HG03097 (cell line): ENCODE measurements at regions not wholly inside any gene's neighbourhood (a gene's known extent, or its start where the extent isn't known, plus 50 kb on each side); places are given as distances from the start of the nearest gene placed in this dataset.

Source experiments
- ATAC-seq: cut with Tn5 transposase; IDR thresholded peaks from one replicate; pipeline ENCODE4 v1.9.1; 2021; ENCODE audit not compliant: unreplicated experiment, low FRiP score

DNA sequence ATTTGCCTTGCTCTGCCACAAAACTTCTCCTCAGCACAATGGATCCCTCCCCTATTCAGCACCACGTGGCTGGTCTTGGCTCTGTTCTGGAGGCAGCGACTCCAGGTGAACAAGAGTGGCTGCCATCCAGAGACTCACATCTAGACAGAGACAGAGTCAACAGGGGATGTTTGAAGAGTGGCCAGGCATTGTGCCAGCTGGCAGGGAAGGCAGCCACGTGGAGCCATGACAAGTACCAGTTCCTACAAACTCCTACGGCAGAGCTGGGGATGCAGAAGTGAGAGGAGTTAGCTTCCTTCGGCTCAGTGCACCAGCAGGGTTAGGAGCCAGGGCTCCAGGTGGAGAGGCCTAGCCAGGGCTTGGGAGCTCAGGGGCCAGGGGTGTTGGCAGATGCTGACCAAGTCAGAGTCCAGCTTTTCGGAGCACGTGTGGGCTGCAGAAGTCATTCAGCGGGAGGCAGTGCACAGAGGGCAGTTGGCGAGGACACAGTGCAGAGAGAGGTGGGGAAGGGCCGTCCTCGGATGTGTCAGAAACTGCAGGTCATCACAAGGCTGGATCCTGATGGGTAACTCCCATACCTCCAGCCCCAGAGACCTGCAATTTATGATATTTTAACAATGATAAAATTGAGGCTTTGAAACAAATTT is 171.7 kb upstream of the PDE10A start:
- ATAC-seq, result no peak

GRCh38 chr6:165833355-165833754 is 170.3 kb upstream of the PDE10A start:
- ATAC-seq, result no peak

DNA sequence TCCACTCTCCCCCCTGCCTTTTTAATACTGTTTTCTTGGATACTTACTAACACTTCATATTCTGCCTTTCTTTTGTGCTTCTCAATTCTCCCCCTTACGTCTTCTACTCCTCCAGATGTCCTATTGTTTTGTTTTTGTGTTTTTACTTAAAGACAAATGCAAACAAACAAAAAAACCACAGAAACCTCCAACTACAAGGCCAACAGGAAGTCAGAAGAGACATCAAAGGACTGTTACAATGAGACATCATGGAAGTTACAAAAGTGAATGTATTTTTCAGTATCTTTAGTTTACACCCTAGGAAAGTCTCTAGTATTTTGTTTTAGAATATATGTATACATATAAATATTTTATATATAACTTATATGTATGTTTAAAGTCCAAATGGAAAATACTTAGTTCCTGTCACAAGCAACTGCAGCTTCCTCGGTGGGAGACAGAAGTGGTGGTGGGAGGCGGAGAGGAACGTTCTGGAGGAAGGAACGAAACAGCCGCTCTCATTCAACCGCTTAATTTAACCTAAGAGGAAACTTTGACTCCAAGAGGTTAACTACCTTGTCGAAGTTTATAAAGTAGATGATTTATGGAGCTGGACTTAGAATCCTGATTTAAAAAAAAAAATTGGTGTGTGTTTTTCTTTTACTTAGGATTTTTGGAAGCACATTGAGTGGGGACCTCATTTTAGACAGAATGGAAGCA is 168.9 kb upstream of the PDE10A start:
- no peak for ATAC-seq

- no peak for ATAC-seq
Measured at GRCh38 chr6:165830761-165831160, 167.7 kb upstream of the PDE10A start.

DNA sequence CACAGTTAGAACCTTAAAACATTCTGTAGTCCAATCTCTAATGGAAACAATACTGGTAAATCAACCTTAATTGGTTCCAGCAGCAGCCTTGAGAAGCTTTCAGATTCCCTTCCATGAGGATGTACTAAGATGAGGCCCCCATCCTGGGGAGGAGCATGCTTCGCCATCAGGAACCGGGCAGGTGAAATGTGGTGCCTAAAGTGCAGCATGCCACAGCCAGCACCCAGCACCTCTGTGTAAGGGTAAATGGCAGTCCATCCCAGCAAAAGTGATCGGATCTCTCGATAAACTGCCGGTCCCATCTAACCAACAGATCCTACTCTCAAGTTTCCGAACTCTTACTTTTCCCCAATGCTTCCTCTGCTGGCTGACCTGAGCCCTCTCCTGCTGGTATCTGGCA is 166.3 kb upstream of the PDE10A start:
- ATAC-seq, result no peak

GRCh38 chr6:165827190-165827518 is 164.1 kb upstream of the PDE10A start:
- no peak for ATAC-seq

DNA sequence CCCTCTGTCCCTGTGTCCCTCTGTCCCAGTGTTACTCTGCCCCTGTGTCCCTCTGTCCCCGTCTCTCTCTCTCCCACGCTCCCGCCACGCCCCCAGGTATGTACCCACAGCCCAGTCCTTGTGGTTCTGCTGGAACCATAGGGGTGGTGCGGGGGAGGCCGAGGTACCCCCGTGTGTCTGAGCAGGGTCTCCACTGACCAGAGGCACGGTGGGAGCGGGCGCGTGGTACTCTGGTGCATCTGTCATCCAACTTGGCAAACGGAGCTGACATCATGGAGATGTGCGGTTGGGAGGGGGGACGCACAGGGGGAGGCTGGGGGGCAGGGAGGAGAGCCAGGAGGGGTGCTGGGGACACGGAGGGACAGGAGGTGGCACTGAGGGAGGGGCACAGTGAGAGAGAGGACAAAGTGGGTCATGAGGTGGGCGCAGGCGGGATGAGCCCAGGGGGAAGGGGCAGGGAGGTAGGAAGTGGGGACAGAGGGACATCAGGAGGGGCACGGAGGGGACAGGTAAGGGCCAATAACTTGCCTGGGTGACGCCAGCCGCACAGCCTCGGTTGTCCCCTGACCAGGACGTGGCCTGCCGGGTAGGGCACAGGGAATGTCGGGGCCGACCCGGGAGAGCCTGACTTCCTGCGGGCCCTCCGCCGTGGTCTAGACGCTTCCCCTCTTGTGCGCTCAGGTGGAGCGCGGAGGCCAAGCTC is 163.6 kb upstream of the PDE10A start:
- no peak for ATAC-seq

GRCh38 chr6:165825256-165825815 is 162.3 kb upstream of the PDE10A start:
- no peak for ATAC-seq

GRCh38 chr6:165823609-165824326 is 160.7 kb upstream of the PDE10A start:
- no peak for ATAC-seq

GRCh38 chr6:165822501-165822900 is 159.5 kb upstream of the PDE10A start:
- ATAC-seq, result no peak

DNA sequence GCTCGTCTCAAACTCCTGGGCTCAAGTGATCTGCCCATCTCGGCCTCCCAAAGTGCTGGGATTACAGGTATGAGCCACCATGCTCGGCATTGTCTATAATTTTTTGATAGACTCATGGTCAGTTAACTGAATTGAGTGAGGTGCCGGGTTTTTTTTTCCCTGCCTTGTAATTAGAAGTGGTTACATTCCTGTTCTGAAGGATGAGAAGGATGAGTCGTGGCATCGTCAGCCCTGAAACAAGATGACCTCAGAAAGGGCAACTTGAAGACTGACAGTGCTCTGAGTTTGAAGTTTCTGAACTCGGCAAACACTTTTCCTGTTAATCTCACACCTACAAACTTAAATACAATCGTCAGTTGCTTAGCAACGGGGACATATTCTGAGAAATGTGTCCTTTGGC is 158.7 kb upstream of the PDE10A start:
- ATAC-seq, result no peak

GRCh38 chr6:165820934-165821333 is 157.9 kb upstream of the PDE10A start:
- ATAC-seq, result no peak

- ATAC-seq, result no peak
Measured at GRCh38 chr6:165820407-165820806, 157.4 kb upstream of the PDE10A start.

GRCh38 chr6:165819394-165819793 is 156.4 kb upstream of the PDE10A start:
- no peak for ATAC-seq

- no peak for ATAC-seq
Measured at GRCh38 chr6:165818200-165818599, 155.2 kb upstream of the PDE10A start.

- ATAC-seq, result no peak
Measured at GRCh38 chr6:165817771-165818170, 154.7 kb upstream of the PDE10A start.

DNA sequence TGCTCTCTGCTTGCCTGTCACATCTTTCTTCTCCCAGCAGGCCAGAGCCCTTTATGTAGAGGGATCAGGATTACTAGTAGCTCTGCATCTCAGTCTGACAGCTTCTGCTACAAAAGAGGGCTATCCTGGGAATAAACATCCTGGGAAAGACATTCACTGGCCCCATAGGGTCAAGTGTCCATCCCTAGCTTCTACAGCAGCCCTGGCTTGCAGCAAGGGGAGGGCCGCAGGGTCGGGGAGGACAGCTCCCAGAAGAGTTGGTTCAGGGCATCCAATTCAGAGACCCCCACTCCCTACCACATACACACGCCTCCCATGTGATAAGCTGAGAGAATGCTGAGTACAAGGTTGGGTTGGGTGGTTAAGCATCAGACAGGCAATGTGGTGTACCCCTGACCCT is 154.1 kb upstream of the PDE10A start:
- ATAC-seq, result no peak

GRCh38 chr6:165814679-165815078 is 151.6 kb upstream of the PDE10A start:
- ATAC-seq, result no peak

DNA sequence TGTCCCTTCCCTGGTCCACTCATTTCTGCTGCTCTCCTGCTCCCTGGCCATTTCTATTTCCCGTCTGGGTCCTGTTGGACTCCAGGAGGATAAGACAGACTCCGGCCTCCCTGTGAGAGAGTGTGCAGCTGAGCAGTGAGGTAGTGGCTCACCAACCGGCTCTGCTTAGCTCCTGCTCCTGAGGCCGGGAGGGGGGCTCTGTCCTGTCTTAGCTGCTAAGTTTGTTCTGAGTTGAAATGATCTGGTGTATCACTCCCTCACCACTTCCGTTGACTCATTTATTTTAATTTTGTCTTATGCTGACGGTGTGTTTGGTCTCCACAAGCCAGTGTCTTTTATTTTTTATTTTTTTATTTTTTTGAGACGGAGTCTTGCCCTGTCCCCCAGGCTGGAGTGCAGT is 148.5 kb upstream of the PDE10A start:
- ATAC-seq, result no peak

DNA sequence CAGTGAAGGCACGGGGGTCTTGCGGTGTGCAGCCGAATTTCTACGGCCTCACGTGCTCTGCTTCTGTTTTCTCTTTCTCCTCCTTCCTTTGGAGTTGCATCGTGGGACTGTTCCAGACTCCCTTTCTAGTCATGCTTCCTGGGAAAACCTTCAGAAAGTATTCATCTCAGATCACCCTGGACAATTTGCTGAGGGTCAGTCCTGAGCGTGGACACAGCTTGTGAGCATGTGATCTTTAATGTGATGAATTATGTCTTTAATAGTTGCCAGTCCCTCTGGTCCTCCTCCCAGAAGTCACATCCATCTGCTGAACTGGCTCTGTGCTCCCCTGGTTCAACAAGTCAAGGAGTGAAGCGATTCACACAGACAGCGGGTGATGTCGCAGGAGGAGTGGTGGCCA is 145.0 kb upstream of the PDE10A start:
- ATAC-seq, result no peak
